NCI-H774 (cell line): ENCODE measurements at regions not wholly inside any gene's neighbourhood (a gene's known extent, or its start where the extent isn't known, plus 50 kb on each side); places are given as distances from the start of the nearest gene placed in this dataset.
"Not testable (repeated sequence)": the region's sequence is repeated elsewhere in the genome, so short reads cannot be mapped to it uniquely, and the experiment has no call there.

Source experiments
- DNase-seq: peaks from one replicate; lab custom pipeline; 2025; lab: John Stamatoyannopoulos, UW

GRCh38 chr14:22152161-22152870 is 436.7 kb downstream of the DAD1 start:
- no peak for DNase-seq

DNA sequence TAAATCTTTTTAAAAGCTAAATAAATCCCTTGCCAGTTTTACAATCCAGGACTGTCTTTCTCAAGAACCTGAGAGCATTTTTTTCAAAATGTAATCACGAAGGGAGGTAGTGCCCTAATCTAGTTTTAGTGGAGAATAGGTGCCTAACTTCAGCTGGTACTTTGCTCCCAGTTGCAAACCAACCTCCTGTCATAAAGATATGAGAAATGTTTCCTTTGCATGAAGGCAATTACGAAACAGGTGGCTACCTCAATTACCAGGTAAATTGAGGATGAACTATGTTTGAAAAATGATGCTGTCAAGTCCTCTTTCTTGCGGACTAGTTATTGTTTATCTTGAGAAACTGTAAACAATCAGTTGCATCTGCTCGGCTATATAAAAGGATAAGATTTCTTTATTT is 437.9 kb downstream of the DAD1 start:
- no peak for DNase-seq

DNA sequence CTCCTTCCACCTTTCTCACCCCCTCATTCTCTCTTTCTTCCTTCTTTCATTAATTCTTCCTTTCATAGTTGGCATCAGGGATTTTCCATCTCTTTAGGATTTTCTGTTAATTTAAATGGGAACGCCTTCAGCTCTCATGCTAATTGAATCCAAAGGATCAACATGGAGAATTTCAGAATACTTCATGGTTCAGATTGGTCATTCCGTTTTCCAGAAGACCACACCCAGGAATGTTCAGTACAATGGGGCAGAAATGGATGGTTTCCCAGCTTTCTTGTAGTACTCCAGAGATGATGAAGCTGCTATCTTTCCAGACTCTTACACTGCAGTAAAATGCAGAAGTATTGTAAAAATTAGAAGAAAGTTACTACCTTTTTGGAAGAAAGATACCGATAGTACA is 440.0 kb downstream of the DAD1 start:
- no peak for DNase-seq

GRCh38 chr14:22147716-22148115 is 441.3 kb downstream of the DAD1 start:
- DNase-seq = no peak

DNA sequence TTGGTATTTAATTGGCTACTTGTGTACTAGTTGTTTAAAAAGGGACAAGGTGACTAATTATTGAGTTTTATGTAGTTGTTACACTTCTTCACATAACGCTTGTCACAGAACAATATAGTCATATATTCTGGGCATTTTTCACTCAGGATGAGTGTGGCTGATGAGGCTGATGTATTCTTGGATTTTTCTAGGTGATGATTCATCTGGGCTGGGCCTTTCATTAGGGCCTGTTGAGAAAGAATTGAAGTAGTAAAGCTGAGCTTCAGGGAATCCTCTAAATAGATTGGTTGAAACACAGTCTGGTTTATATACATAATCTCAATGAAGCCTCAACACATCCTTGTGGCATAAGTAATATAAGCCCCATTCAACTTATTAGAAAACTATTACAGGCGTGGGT is 445.7 kb downstream of the DAD1 start:
- no peak for DNase-seq

- DNase-seq = no peak
These were observed 448.4 kb downstream of the DAD1 start for GRCh38 chr14:22140633-22141032.

DNA sequence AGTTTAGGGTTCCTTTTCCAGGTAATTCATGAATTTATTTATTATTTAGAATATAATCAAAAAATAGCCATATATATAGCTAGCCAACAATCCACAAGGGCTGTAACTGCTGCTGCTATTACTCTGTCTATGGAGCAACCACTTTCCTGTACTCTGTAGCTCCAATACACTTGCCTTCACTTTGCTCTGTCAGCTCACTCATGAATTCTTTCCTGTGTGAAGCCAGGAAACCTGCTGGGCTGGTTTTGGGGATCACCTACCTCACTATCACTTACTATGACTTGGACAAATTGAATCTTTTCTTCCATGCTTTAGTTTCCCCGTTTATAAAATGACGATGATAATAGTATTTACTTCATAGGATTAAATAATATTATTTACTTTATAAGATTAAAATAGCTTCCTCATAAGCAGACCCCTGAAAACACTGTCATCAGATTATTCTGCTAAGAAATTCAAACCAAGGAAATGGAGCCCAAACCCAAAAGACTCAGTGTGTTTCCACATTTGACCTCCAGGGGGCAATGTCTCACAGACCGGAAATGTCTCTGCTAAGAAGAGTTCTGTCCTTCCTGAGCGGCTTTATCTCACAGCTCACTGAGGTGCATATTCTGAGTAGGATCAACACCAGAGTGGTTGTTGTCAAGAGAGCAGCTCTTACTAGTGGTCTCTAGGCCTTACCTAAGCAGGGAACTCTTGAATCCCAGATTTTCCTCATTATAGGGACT is 457.1 kb downstream of the DAD1 start:
- DNase-seq = no peak

GRCh38 chr14:22124073-22124613 is 450.5 kb upstream of the OR4E1 start:
- DNase-seq = no peak

DNA sequence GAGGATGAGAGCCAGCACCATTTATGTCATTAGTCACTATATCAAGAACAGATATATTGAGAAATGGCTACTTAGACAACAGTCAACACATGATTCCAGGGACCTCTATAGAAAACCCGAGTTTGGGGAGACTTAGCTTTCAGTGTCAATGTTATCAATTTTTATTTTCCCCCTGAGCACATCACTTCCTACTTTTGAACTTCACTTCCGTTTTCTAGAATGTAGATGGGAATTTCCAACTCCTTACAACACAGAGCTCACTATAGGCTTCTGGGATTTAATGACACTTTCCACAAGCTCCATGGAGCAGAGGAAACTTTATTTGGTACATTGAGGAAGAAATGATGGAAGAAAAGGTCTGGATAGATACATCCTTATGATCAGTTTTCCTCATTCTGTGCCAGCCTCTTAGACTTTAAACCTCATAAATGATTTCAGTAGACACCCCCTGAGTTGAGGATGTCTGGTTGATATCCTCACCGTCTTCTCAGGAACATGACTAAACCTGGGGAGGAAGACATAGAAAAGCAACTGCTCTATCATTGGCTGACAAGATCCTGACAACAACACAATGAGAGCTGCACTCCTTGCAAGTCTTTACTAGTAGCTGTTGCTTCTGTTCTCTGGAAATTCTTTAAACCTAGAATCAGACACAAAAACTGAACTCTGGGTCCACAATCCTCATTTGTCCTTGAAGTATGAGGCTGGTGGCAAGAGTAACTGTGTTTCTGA is 449.4 kb upstream of the OR4E1 start:
- DNase-seq = no peak

DNA sequence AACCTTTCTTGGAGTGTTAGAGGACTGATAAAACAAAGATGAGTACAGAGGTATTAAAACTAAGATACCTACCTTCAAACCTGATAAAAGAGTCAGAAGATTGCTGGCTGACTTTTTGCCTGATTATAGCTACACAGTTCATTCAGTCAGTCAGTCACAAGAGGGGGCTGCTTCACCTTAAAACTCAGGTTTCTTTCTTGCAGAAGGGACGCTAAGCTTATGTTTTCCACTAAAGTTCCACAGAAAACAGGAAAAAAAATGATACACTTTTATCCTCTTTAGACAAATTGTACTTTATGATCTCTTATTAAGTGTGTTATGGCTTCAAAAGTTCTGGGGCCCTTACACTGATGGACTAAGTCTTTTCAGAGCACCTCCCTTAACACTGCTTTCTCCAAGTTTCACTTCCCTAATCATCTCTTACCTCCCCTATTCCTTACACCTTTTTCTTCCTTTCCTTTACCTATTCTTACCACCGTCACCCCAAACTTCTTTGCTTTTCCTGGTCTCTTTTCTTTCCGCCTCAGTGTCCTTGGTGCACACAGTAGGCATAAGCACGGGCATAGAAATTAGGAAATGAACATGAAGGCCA is 448.7 kb upstream of the OR4E1 start:
- DNase-seq = no peak

- DNase-seq = no peak
These were observed 445.4 kb upstream of the OR4E1 start for GRCh38 chr14:22118899-22119477.

DNA sequence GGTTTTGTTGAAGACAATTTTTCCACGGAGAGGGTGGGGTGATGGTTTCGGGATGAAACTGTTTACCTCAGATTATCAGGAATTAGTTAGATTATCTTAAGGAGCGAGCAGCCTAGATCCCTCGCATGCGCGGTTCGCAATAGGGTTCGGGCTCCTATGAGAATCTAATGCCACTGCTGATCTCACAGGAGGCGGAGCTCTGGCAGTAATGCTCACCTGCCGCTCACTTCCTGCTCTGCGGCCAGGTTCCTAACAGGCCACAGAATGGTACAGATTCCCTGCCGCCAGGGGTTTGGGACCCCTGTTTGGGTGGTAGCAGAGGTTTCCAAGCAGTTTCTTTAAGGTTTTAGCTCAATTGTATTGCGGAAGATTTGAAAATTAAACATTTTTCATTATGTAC is 439.8 kb upstream of the OR4E1 start:
- DNase-seq = no peak

GRCh38 chr14:22112004-22112403 is 438.4 kb upstream of the OR4E1 start:
- no peak for DNase-seq

DNA sequence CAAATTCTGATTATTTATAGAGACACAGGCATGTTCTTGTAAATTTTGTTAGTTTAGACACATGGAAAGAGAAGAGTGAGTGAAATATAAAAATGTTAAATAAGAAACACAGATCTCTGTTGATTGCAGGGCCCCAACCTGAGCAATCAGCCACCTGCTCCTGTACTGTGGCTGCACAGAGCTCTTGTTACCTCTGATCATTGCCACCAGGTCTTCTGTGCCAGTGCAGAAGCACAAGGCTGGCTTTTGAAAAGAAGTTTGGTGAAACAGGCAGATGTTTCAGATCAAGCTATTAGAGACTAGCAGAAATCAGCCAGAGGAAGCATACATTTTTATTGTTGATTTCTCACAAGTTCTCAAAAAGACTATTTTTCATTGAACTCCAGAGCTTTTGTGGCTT is 434.1 kb upstream of the OR4E1 start:
- DNase-seq = no peak

- DNase-seq = no peak
These were observed 433.4 kb upstream of the OR4E1 start for GRCh38 chr14:22106700-22107697.

DNA sequence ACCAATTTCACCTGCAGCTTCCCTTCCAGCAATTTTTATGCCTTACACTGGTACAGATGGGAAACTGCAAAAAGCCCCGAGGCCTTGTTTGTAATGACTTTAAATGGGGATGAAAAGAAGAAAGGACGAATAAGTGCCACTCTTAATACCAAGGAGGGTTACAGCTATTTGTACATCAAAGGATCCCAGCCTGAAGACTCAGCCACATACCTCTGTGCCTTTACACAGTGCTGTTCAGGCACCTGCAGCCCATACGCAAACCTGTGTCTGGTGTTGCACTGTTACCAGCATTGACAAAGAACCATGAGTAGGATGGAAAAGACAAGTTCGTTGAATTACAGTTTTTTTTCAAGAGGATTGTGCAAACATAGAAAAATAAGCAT is 432.0 kb upstream of the OR4E1 start:
- DNase-seq = no peak

- no peak for DNase-seq
These were observed 431.5 kb upstream of the OR4E1 start for GRCh38 chr14:22105006-22105623.

GRCh38 chr14:22100764-22101120 is 427.1 kb upstream of the OR4E1 start:
- DNase-seq = not testable (repeated sequence)

- no peak for DNase-seq
These were observed 426.5 kb upstream of the OR4E1 start for GRCh38 chr14:22099942-22100763.

DNA sequence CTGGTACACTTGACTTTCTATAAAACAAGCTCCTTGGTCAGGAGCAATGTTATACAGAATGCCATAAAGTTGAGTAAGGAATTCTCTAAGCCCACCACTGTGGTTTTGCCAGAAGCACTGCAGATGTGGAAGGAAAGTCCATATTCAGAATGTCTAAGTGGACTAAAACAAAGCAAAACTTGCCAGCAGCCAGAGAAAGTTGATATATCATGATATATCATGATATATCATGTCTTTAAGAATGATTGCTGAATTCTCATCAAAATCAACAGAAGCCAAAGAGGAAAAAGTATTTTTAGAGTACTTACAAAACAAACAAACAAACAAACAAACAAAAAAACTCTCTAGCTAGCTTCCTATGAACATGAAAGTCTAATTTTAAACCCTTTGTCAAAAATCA is 424.8 kb upstream of the OR4E1 start:
- DNase-seq = no peak
